LNCAP (cell line): ENCODE measurements at regions not wholly inside any gene's neighbourhood (a gene's known extent, or its start where the extent isn't known, plus 50 kb on each side); places are given as distances from the start of the nearest gene placed in this dataset.

Experiments
- TF ChIP-seq, protein P1 (sequence below): fragments of 450-650 bp; IDR thresholded peaks from 2 replicates; pipeline ENCODE4 v1.5.1; 2017; ENCODE audit warnings: mild to moderate bottlenecking

- TF ChIP-seq, protein P1, sequence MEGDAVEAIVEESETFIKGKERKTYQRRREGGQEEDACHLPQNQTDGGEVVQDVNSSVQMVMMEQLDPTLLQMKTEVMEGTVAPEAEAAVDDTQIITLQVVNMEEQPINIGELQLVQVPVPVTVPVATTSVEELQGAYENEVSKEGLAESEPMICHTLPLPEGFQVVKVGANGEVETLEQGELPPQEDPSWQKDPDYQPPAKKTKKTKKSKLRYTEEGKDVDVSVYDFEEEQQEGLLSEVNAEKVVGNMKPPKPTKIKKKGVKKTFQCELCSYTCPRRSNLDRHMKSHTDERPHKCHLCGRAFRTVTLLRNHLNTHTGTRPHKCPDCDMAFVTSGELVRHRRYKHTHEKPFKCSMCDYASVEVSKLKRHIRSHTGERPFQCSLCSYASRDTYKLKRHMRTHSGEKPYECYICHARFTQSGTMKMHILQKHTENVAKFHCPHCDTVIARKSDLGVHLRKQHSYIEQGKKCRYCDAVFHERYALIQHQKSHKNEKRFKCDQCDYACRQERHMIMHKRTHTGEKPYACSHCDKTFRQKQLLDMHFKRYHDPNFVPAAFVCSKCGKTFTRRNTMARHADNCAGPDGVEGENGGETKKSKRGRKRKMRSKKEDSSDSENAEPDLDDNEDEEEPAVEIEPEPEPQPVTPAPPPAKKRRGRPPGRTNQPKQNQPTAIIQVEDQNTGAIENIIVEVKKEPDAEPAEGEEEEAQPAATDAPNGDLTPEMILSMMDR: no peak
Measured at GRCh38 chr21:23398726-23399125, 2208.6 kb downstream of the MRPL39 start.

- TF ChIP-seq, protein P1: peak; percentile 47
Measured at GRCh38 chr21:23394458-23394857, 2212.8 kb downstream of the MRPL39 start.

- TF ChIP-seq, protein P1: no peak
Measured at GRCh38 chr21:23384679-23385078, 2222.6 kb downstream of the MRPL39 start.

DNA sequence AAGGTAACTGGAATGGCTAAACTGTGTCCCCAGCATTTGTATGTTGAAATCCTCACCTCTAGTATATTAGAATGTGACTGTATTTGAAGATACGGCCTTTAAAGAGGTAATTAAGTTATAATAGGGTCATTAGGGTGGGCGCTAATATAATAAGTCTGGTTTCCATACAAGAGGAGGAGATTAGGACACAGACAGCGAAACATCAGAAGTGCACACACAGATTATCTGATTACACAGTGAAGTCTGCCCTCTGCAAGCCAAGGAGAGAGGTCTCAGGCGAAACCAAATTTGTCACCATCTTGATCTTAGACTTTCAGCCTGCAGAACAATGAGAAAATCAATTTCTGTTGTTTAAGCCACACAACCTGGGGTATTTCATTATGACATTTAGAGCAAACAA, 2233.1 kb downstream of the MRPL39 start:
- TF ChIP-seq, protein P1: no peak

DNA sequence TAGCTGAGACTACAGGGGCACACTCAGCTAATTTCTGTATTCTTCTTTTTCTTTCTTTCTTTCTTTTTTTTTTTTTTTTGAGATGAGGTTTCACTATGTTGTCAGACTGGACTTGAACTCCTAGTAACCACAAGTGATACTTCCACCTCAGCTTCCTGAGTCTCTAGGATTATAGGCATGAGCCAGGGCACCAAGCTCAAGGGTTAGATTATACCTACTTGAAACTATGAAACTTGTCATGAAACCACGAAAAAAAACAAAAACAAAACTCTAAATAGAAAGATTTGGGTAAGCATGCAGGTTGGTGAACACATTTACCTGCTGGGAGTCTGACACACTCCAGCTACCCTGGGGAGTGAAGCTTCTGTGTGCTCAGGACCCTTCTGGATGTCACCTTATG, 2250.4 kb downstream of the MRPL39 start:
- TF ChIP-seq, protein P1: no peak

GRCh38 chr21:23316190-23316589, 2291.1 kb downstream of the MRPL39 start:
- TF ChIP-seq, protein P1: no peak

- TF ChIP-seq, protein P1: no peak
Measured at GRCh38 chr21:23308741-23309140, 2298.5 kb downstream of the MRPL39 start.

DNA sequence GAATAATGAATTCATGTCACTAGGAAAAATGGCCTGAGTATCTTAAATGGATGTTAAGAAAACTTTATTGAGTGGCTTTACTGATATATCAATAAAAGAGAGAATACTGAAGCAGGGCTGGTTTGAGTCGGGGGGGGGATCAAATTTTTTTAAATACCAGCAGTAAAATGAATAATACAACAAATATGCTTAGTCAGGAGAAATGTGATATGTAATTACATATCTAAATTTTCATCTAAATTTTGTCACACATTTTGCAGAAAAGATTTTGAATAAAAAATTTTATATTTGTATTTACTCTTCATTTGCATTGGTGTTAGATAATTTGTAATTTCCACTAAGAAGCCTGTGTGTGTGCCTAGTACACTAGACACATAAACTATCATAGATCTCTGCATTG, 2300.2 kb downstream of the MRPL39 start:
- TF ChIP-seq, protein P1: no peak
